H1 (cell line): ENCODE measurements at regions not wholly inside any gene's neighbourhood (a gene's known extent, or its start where the extent isn't known, plus 50 kb on each side); places are given as distances from the start of the nearest gene placed in this dataset.

Source experiments
- CTCF ChIA-PET: fragments of 300-600 bp; sonication (Branson Sonifier 250); formaldehyde crosslinking; loops from one replicate; lab custom pipeline; 2021; ENCODE audit not compliant: partially characterized antibody; lab: Charles Lee
- POLR2A ChIA-PET: fragments of 300-600 bp; sonication (Branson Sonifier 250); formaldehyde crosslinking; loops from one replicate; lab custom pipeline; 2021; ENCODE audit warnings: inconsistent platforms; ENCODE audit not compliant: partially characterized antibody; lab: Charles Lee
- DNase-seq, 2 experiments: peaks; one replicate each; pipeline versions ENCODE4 v3.0.0 to v3.0.0-alpha.2; 2010 to 2022; ENCODE audit warnings: low spot score in 2 of 2, low read depth in 1 of 2, mixed read lengths in 1 of 2
- FAIRE-seq: peaks from 2 replicates; lab custom pipeline; 2011; peaks lifted over from hg19 to GRCh38; lab: Jason Lieb, UNC
- H2AFZ ChIP-seq: 2 replicates; pipeline ENCODE4 v1.8.1; 2012; ENCODE audit warnings: low read length, inconsistent platforms
- H2AK5ac ChIP-seq: 2 replicates; pipeline ENCODE4 v1.6.1; 2013; ENCODE audit warnings: low read depth, low read length
- H2BK120ac ChIP-seq: replicated peaks from 2 replicates; pipeline ENCODE3; 2013; ENCODE audit warnings: low read depth, low read length, inconsistent platforms
- H2BK12ac ChIP-seq: 2 replicates; pipeline ENCODE4 v1.6.1; 2013; ENCODE audit warnings: low read depth, low read length
- H2BK15ac ChIP-seq: 2 replicates; pipeline ENCODE4 v1.6.1; 2013; ENCODE audit warnings: low read length
- H2BK20ac ChIP-seq: 2 replicates; pipeline ENCODE4 v1.6.1; 2013; ENCODE audit warnings: low read length
- H2BK5ac ChIP-seq: 2 replicates; pipeline ENCODE4 v1.6.1; 2013; ENCODE audit warnings: low read depth, low read length
- H3K14ac ChIP-seq: 2 replicates; pipeline ENCODE4 v1.6.1; 2013; ENCODE audit warnings: inconsistent platforms; ENCODE audit not compliant: insufficient read length
- H3K18ac ChIP-seq: 2 replicates; pipeline ENCODE4 v1.6.1; 2013; ENCODE audit warnings: low read length; ENCODE audit errors: extremely low read depth
- H3K23ac ChIP-seq: 2 replicates; pipeline ENCODE4 v1.6.1; 2013; ENCODE audit warnings: inconsistent platforms; ENCODE audit not compliant: insufficient read length
- H3K23me2 ChIP-seq: 2 replicates; pipeline ENCODE4 v1.6.1; 2013; ENCODE audit warnings: low read depth, low read length
- H3K27ac ChIP-seq: 2 replicates; pipeline ENCODE4 v1.6.1; 2011; ENCODE audit warnings: low read depth, low read length, inconsistent platforms
- H3K27me3 ChIP-seq, 4 experiments: replicated peaks in 1 of 4; 1 replicate in 1 of 4; 2 replicates in 3 of 4; pipeline versions ENCODE4 v1.6.1 to v1.8.1; 2011 to 2013; ENCODE audit warnings: low read length in 3 of 4, mild to moderate bottlenecking in 3 of 4, inconsistent platforms in 2 of 4, mixed read lengths in 2 of 4, moderate library complexity in 1 of 4; ENCODE audit not compliant: control insufficient read depth in 3 of 4, insufficient read depth in 3 of 4; ENCODE audit errors: extremely low read depth in 1 of 4
- H3K36me3 ChIP-seq, 4 experiments: 2 replicates each; pipeline versions ENCODE4 v1.6.1 to v1.8.1; 2011 to 2013; ENCODE audit warnings: mild to moderate bottlenecking in 4 of 4, low read length in 3 of 4, moderate library complexity in 2 of 4, control low read depth in 1 of 4, inconsistent platforms in 1 of 4; ENCODE audit not compliant: insufficient read depth in 4 of 4, control insufficient read depth in 2 of 4
- H3K4ac ChIP-seq: replicated peaks from 2 replicates; pipeline ENCODE3; 2013; ENCODE audit warnings: low read length, low read depth, mixed read lengths, inconsistent platforms; ENCODE audit not compliant: insufficient read length
- H3K4me1 ChIP-seq, 4 experiments: replicated peaks in 1 of 4; 1 replicate in 1 of 4; 2 replicates in 3 of 4; pipeline versions ENCODE4 v1.6.1 to v1.8.1; 2011 to 2013; ENCODE audit warnings: low read length in 3 of 4, inconsistent platforms in 2 of 4, mixed read lengths in 1 of 4; ENCODE audit not compliant: insufficient read depth in 4 of 4, control insufficient read depth in 3 of 4
- H3K4me2 ChIP-seq, 2 experiments: 2 replicates each; pipeline versions ENCODE4 v1.6.1 to v1.8.1; 2011 to 2013; ENCODE audit warnings: low read depth in 2 of 2, low read length in 2 of 2, control low read depth in 1 of 2, inconsistent platforms in 1 of 2, mild to moderate bottlenecking in 1 of 2; ENCODE audit not compliant: insufficient read depth in 1 of 2
- H3K4me3 ChIP-seq, 4 experiments: fragments of 200-600, 300-600 bp in 1 of 4; sonication (generic), shearing (Covaris generic), sonication (Bioruptor Twin) in 1 of 4; 2 replicates each; pipeline versions ENCODE4 v1.5.1 to v1.8.1; 2011 to 2016; ENCODE audit warnings: low read length in 4 of 4, low read depth in 3 of 4, control low read depth in 2 of 4, inconsistent platforms in 2 of 4, mild to moderate bottlenecking in 2 of 4, mixed read lengths in 1 of 4, moderate library complexity in 1 of 4; ENCODE audit not compliant: insufficient read depth in 2 of 4; ENCODE audit errors: extremely low read depth in 1 of 4
- H3K56ac ChIP-seq: replicated peaks from 2 replicates; pipeline ENCODE3; 2013; ENCODE audit warnings: low read depth, mild to moderate bottlenecking, mixed read lengths, low read length, inconsistent platforms; ENCODE audit not compliant: insufficient read length
- H3K79me1 ChIP-seq: 2 replicates; pipeline ENCODE4 v1.6.1; 2013; ENCODE audit warnings: low read depth, low read length, control low read depth
- H3K79me2 ChIP-seq, 2 experiments: 2 replicates each; pipeline versions ENCODE4 v1.6.1 to v1.8.1; 2012 to 2013; ENCODE audit warnings: low read length in 2 of 2, mild to moderate bottlenecking in 2 of 2, inconsistent platforms in 1 of 2; ENCODE audit not compliant: insufficient read depth in 2 of 2, control insufficient read depth in 1 of 2
- H3K9ac ChIP-seq, 4 experiments: replicated peaks in 1 of 4; 1 replicate in 1 of 4; 2 replicates in 3 of 4; pipeline versions ENCODE4 v1.6.1 to v1.8.1; 2011 to 2013; ENCODE audit warnings: low read depth in 3 of 4, low read length in 3 of 4, control low read depth in 2 of 4, mild to moderate bottlenecking in 2 of 4, moderate library complexity in 2 of 4, inconsistent platforms in 1 of 4; ENCODE audit errors: extremely low read depth in 1 of 4
- H3K9me3 ChIP-seq, 2 experiments: 2 replicates each; pipeline versions ENCODE4 v1.6.1 to v1.8.1; 2012 to 2013; ENCODE audit warnings: mild to moderate bottlenecking in 2 of 2, moderate library complexity in 2 of 2, control low read depth in 1 of 2, inconsistent platforms in 1 of 2, low read depth in 1 of 2, low read length in 1 of 2, mixed read lengths in 1 of 2; ENCODE audit not compliant: insufficient read depth in 2 of 2
- H4K20me1 ChIP-seq, 2 experiments: replicated peaks in 1 of 2; 2 replicates each; pipeline versions ENCODE3 to v1.8.1; 2011 to 2013; ENCODE audit warnings: inconsistent platforms in 2 of 2, low read length in 2 of 2, mild to moderate bottlenecking in 1 of 2; ENCODE audit not compliant: insufficient read depth in 2 of 2, control insufficient read depth in 1 of 2
- H4K5ac ChIP-seq: 2 replicates; pipeline ENCODE4 v1.6.1; 2013; ENCODE audit warnings: low read length, low read depth, mixed read lengths, inconsistent platforms; ENCODE audit not compliant: insufficient read length
- H4K8ac ChIP-seq: 2 replicates; pipeline ENCODE4 v1.8.0; 2013; ENCODE audit warnings: mild to moderate bottlenecking, moderate library complexity, low read length, inconsistent platforms; ENCODE audit not compliant: insufficient read depth; ENCODE audit errors: extremely low read depth
- H4K91ac ChIP-seq: replicated peaks from 2 replicates; pipeline ENCODE3; 2013; ENCODE audit warnings: low read length, mixed read lengths, inconsistent platforms; ENCODE audit not compliant: insufficient read length
- CBX5 ChIP-seq: fragments of 300-800, 300-1000 bp; sonication (generic); IDR thresholded peaks from 2 replicates; pipeline ENCODE4 v1.7.1; 2016; ENCODE audit warnings: antibody characterized with exemption, low read length, low read depth
- WGBS, 2 experiments: shearing (Covaris generic) in 1 of 2; methylation state at CpG; one replicate each; pipeline versions ENCODE4 v1.1.6 to v1.1.7; 2013 to 2015; ENCODE audit warnings: low lambda C conversion rate in 2 of 2, mixed read lengths in 2 of 2, inconsistent platforms in 1 of 2, low coverage in 1 of 2, missing lambda C conversion rate in 1 of 2; ENCODE audit not compliant: insufficient replicate concordance in 2 of 2, insufficient coverage in 1 of 2, insufficient read length in 1 of 2; ENCODE audit errors: extremely low coverage in 1 of 2, missing lambda C conversion rate in 1 of 2; 5-methylcytosine and 5-hydroxymethylcytosine counted together

DNA sequence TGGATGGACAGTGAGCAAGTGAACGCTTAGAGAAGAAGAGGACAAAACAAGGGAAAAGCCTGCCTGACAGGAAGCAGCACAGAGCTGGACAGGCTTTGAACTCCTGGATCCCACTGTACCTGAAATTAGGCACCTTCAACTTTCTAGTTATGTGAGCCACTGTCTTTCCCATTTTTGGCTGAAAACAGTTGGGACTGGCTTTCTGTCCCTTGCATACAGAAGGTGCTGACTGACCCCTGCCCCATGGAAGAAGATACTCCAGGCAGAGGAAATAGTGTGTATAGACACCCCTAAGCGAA lies 122.8 kb downstream of the CEBPB start:
- H3K9me3 ChIP-seq = no peaks in the 10 kb centered on the region
- no peak overlapping the region for H2AK5ac ChIP-seq
- H2BK20ac ChIP-seq = no peak overlapping the region
- no peaks in the 10 kb centered on the region for H3K79me1 ChIP-seq
- H3K23me2 ChIP-seq = no peaks in the 10 kb centered on the region
- FAIRE-seq = no peak
- no peaks in the 10 kb centered on the region for H3K27me3 ChIP-seq
- H3K27ac ChIP-seq = no peak overlapping the region
- no peak overlapping the region for H4K5ac ChIP-seq
- ChIA-PET POLR2A (interaction anchor here (0.7 kb wide), 1 partner anchor 846 kb away, joined by 3 read pairs; no protein-coding TSS in a partner anchor), CTCF (interaction anchor here (1.1 kb wide), 1 partner anchor 125 kb away, joined by 3 read pairs; no protein-coding TSS in a partner anchor)
- H2BK12ac ChIP-seq = no peak overlapping the region
- H2BK15ac ChIP-seq = 0 out of 2 replicates have a peak overlapping the region, but pooled peaks have one; percentile 4
- H3K9ac ChIP-seq = no peak overlapping the region
- no peak overlapping the region for H2BK5ac ChIP-seq
- WGBS, 2 experiments = 89% methylated on average over 2 of the region's 2 CpGs; no CpG with 5 or more reads in 1 of the 2 experiments
- no peak overlapping the region for H2AFZ ChIP-seq
- no peaks in the 10 kb centered on the region for H3K79me2 ChIP-seq
- peaks cover 0 to 7% (median 3%) of the 10 kb centered on the region in 4 experiments; a peak in 4 of 7 replicates for H3K4me1 ChIP-seq
- DNase-seq = no peak
- no peaks in the 10 kb centered on the region for H3K36me3 ChIP-seq
- no peak overlapping the region for H4K8ac ChIP-seq
- no peak overlapping the region for H3K18ac ChIP-seq
- H4K91ac ChIP-seq = no peak overlapping the region
- no peak overlapping the region for H3K56ac ChIP-seq
- H3K4me2 ChIP-seq = no peak overlapping the region
- H4K20me1 ChIP-seq = no peaks in the 10 kb centered on the region
- H3K14ac ChIP-seq = no peak overlapping the region
- H3K4ac ChIP-seq = no peak overlapping the region
- H2BK120ac ChIP-seq = no peak overlapping the region
- no peak overlapping the region for H3K4me3 ChIP-seq
- H3K23ac ChIP-seq = no peak overlapping the region
- no peak for TF ChIP-seq CBX5
